K562 (cell line): ENCODE measurements at regions not wholly inside any gene's neighbourhood (a gene's known extent, or its start where the extent isn't known, plus 50 kb on each side); places are given as distances from the start of the nearest gene placed in this dataset.

Source experiments
- ATAC-seq: fragments of 200-7000 bp; cut with Tn5 transposase; 3 replicates; pipeline ENCODE4 v1.9.1; 2020; ENCODE audit warnings: moderate library complexity
- BruUV-seq: library from RNA; stranded (reverse); fragments of 400-500 nt; replicated peaks from 2 replicates; lab custom pipeline; 2021; lab: Mats Ljungman, UMichigan
- CTCF ChIA-PET: fragments of 300-600 bp; formaldehyde crosslinking; extraction: SDS; loops from one replicate; lab custom pipeline; 2021; ENCODE audit warnings: low intra/inter-chr PET ratio; lab: Yijun Ruan, JAX
- POLR2A ChIA-PET: fragments of 300-600, 350-650 bp; sonication (Branson Sonifier 250); formaldehyde crosslinking; extraction: SDS; loops from one replicate; lab custom pipeline; 2021; ENCODE audit warnings: antibody characterized with exemption, inconsistent platforms; lab: Yijun Ruan, JAX
- DNase-seq, 4 experiments: peaks; one replicate each; pipeline versions ENCODE4 v3.0.0 to v3.0.0-alpha.2; 2011 to 2018; ENCODE audit warnings: low spot score in 3 of 4, mixed read lengths in 3 of 4; ENCODE audit errors: extremely low read depth in 1 of 4
- FAIRE-seq: peaks from 2 replicates; lab custom pipeline; 2011; peaks lifted over from hg19 to GRCh38; lab: Jason Lieb, UNC
- H2AFZ ChIP-seq: 2 replicates; pipeline ENCODE4 v1.6.0; 2011; ENCODE audit warnings: low read depth, low read length, control low read depth, inconsistent platforms
- H3K27ac ChIP-seq: fragments of 200-600 bp; 3 replicates; pipeline ENCODE4 v1.8.0; 2011; ENCODE audit warnings: low read depth, mild to moderate bottlenecking, control low read depth, inconsistent platforms, low read length, moderate library complexity, mixed read lengths; ENCODE audit errors: extremely low read depth
- H3K27me3 ChIP-seq, 2 experiments: fragments of 300-600 bp in 1 of 2; 2 replicates in 1 of 2; 3 replicates in 1 of 2; pipeline versions ENCODE4 v1.6.0 to v1.8.0; 2011; ENCODE audit warnings: inconsistent platforms in 2 of 2, low read length in 2 of 2, mild to moderate bottlenecking in 1 of 2, mixed read lengths in 1 of 2, moderate library complexity in 1 of 2; ENCODE audit not compliant: control insufficient read depth in 2 of 2, insufficient read depth in 2 of 2
- H3K36me3 ChIP-seq: fragments of 300-600 bp; 3 replicates; pipeline ENCODE4 v1.8.0; 2011; ENCODE audit warnings: mild to moderate bottlenecking, low read length, inconsistent platforms; ENCODE audit not compliant: control insufficient read depth, insufficient read depth
- H3K4me1 ChIP-seq, 2 experiments: fragments of 200-600 bp in 1 of 2; replicated peaks in 1 of 2; 2 replicates in 1 of 2; 3 replicates in 1 of 2; pipeline versions ENCODE4 v1.5.1 to v1.8.0; 2011; ENCODE audit warnings: inconsistent platforms in 2 of 2, low read length in 2 of 2, mild to moderate bottlenecking in 1 of 2, mixed read lengths in 1 of 2, moderate library complexity in 1 of 2; ENCODE audit not compliant: control insufficient read depth in 2 of 2, insufficient read depth in 2 of 2
- H3K4me2 ChIP-seq: 2 replicates; pipeline ENCODE4 v1.6.1; 2011; ENCODE audit warnings: low read length, control low read depth, inconsistent platforms, mixed read lengths; ENCODE audit not compliant: insufficient read depth
- H3K4me3 ChIP-seq: fragments of 200-600 bp; sonication (generic), shearing (Covaris generic); 2 replicates; pipeline ENCODE4 v1.5.1; 2016; ENCODE audit warnings: control low read depth, inconsistent platforms
- H3K79me2 ChIP-seq: fragments of 200-600 bp; 3 replicates; pipeline ENCODE4 v1.8.0; 2011; ENCODE audit warnings: low read length, inconsistent platforms; ENCODE audit not compliant: control insufficient read depth, insufficient read depth
- H3K9ac ChIP-seq, 2 experiments: 2 replicates each; pipeline versions ENCODE4 v1.6.0 to v1.6.1; 2011; ENCODE audit warnings: low read depth in 2 of 2, low read length in 2 of 2, control low read depth in 1 of 2, inconsistent platforms in 1 of 2, mild to moderate bottlenecking in 1 of 2, mixed read lengths in 1 of 2; ENCODE audit not compliant: insufficient read depth in 1 of 2
- H3K9me1 ChIP-seq: one replicate; pipeline ENCODE4 v1.6.0; 2011; ENCODE audit warnings: inconsistent platforms, mild to moderate bottlenecking, low read length, moderate library complexity; ENCODE audit not compliant: control insufficient read depth, insufficient read depth
- H3K9me3 ChIP-seq: replicated peaks from 2 replicates; pipeline ENCODE4 v1.5.1; 2011; ENCODE audit warnings: low read depth, low read length, inconsistent platforms; ENCODE audit not compliant: control insufficient read depth, insufficient read depth
- H4K20me1 ChIP-seq: replicated peaks from 2 replicates; pipeline ENCODE4 v1.6.1; 2011; ENCODE audit warnings: low read length, inconsistent platforms, mixed read lengths; ENCODE audit not compliant: control insufficient read depth, insufficient read depth
- KLF10 ChIP-seq: fragments of 250-450 bp; sonication (Bioruptor Pico); IDR thresholded peaks from 2 replicates; pipeline ENCODE4 v1.6.1; 2021; ENCODE audit warnings: matching md5 sums
- MIER1 ChIP-seq: fragments of 450-650 bp; IDR thresholded peaks from 2 replicates; pipeline ENCODE4 v1.6.1; 2016; ENCODE audit warnings: antibody characterized with exemption, mild to moderate bottlenecking, low read depth
- NFE2 ChIP-seq: IDR thresholded peaks from 2 replicates; pipeline ENCODE4 v1.6.1; 2014; ENCODE audit warnings: antibody characterized with exemption, low read depth
- RAD51 ChIP-seq: fragments of 450-650 bp; IDR thresholded peaks from 2 replicates; pipeline ENCODE4 v1.7.1; 2016; ENCODE audit warnings: low read depth, mild to moderate bottlenecking, borderline replicate concordance
- RREB1 ChIP-seq: fragments of 250-450 bp; sonication (Bioruptor Pico); IDR thresholded peaks from 2 replicates; pipeline ENCODE4 v1.4.0; 2020
- THRAP3 ChIP-seq: fragments of 450-650 bp; IDR thresholded peaks from 2 replicates; pipeline ENCODE4 v1.6.1; 2016; ENCODE audit warnings: mild to moderate bottlenecking, inconsistent platforms, borderline replicate concordance
- ZNF217 ChIP-seq: sonication (generic); formaldehyde crosslinking; IDR thresholded peaks from 2 replicates; pipeline ENCODE4 v1.8.0; 2022; ENCODE audit warnings: mild to moderate bottlenecking, missing genetic modification reagents
- ZNF24 ChIP-seq: fragments of 450-650 bp; IDR thresholded peaks from 2 replicates; pipeline ENCODE4 v1.6.1; 2016
- ZNF512 ChIP-seq: IDR thresholded peaks from 2 replicates; pipeline ENCODE4 v1.6.1; 2016; ENCODE audit warnings: missing genetic modification characterization, missing compliant biosample characterization
- ZNF57 ChIP-seq: fragments of 450-650 bp; formaldehyde crosslinking; IDR thresholded peaks from 2 replicates; pipeline ENCODE4 v1.4.0; 2020; ENCODE audit warnings: mild to moderate bottlenecking, moderate library complexity
- WGBS: fragments of 100-300 bp; shearing (Covaris generic); methylation state at CpG from one replicate; pipeline ENCODE4 v1.1.6; 2016; ENCODE audit warnings: low coverage, mixed read lengths; ENCODE audit not compliant: insufficient coverage; ENCODE audit errors: missing lambda C conversion rate; 5-methylcytosine and 5-hydroxymethylcytosine counted together
- in situ Hi-C: fragments of 300-500 bp; cut with MboI; formaldehyde crosslinking; loops from 4 replicates; pipeline ENCODE4 v1.15.0; 2018; ENCODE audit warnings: inconsistent platforms, mixed read lengths
- intact Hi-C: fragments of 100-400 bp; cut with micrococcal nuclease; formaldehyde crosslinking; loops from 2 replicates; pipeline ENCODE4 v1.14.2; 2022

- no peak for ATAC-seq
- Histone ChIP-seq H4K20me1 (no peaks in the 10 kb centered on the region), H3K9me3 (no peaks in the 10 kb centered on the region), H3K79me2 (no peaks in the 10 kb centered on the region), H2AFZ (no peak overlapping the region), H3K9ac (no peak overlapping the region), H3K27ac (no peak overlapping the region), H3K36me3 (no peaks in the 10 kb centered on the region), H3K4me2 (no peak overlapping the region), H3K4me3 (no peak overlapping the region), H3K27me3 (peaks cover 7 to 29% of the 10 kb centered on the region in 2 experiments; a peak in 4 of 5 replicates), H3K9me1 (no peaks in the 10 kb centered on the region), H3K4me1 (no peaks in the 10 kb centered on the region)
- no peak for DNase-seq
- WGBS = 0% methylated on average over 1 of the region's 1 CpG
- in situ Hi-C loops (loop anchor here (25.0 kb wide), 1 partner anchor 584 kb away; no protein-coding TSS in a partner anchor), intact Hi-C loops (no loop called here)
- POLR2A ChIA-PET = interaction anchor here (0.6 to 0.7 kb wide), 3 partner anchors 15 to 1444 kb away, joined by 3 to 4 read pairs (median 3); no protein-coding TSS in a partner anchor
- no TSS peak for BruUV-seq
- TF ChIP-seq ZNF24 (no peak), NFE2 (no peak)
- CTCF ChIA-PET = no interaction called here
- no peak for FAIRE-seq
Measured at GRCh38 chr15:62828364-62828763, 214.2 kb upstream of the TPM1 start.

- no peaks in the 10 kb centered on the region for H3K79me2 ChIP-seq
- no peak for DNase-seq
- no TSS peak for BruUV-seq
- CTCF ChIA-PET = no interaction called here
- H4K20me1 ChIP-seq = no peaks in the 10 kb centered on the region
- H3K9ac ChIP-seq = no peak overlapping the region
- H3K4me2 ChIP-seq = no peak overlapping the region
- H3K9me3 ChIP-seq = no peaks in the 10 kb centered on the region
- no peak for ATAC-seq
- no peaks in the 10 kb centered on the region for H3K36me3 ChIP-seq
- in situ Hi-C loops = loop anchor here (25.0 kb wide), 1 partner anchor 580 kb away; no protein-coding TSS in a partner anchor
- no peak overlapping the region for H3K27ac ChIP-seq
- H3K9me1 ChIP-seq = no peaks in the 10 kb centered on the region
- POLR2A ChIA-PET = no interaction called here
- intact Hi-C loops = no loop called here
- no peak for FAIRE-seq
- H3K4me1 ChIP-seq = no peaks in the 10 kb centered on the region
- H3K27me3 ChIP-seq = peaks cover 17 to 40% of the 10 kb centered on the region in 2 experiments
- WGBS = 3% methylated on average over 2 of the region's 2 CpGs
- H2AFZ ChIP-seq = no peak overlapping the region
- H3K4me3 ChIP-seq = no peak overlapping the region
- TF ChIP-seq THRAP3 = no peak
- TF ChIP-seq RREB1 (CRISPR knock-in tag) = no peak
- no peak for TF ChIP-seq MIER1
- no peak for TF ChIP-seq RAD51
- no peak for TF ChIP-seq ZNF512
- TF ChIP-seq ZNF57 = no peak
- TF ChIP-seq ZNF217 (CRISPR knock-in tag) = no peak
- no peak for TF ChIP-seq KLF10 (CRISPR knock-in tag)
Measured at GRCh38 chr15:62832231-62832630, 210.3 kb upstream of the TPM1 start.
